Fibroblast of skin of right quadriceps (primary cell): ENCODE measurements at regions not wholly inside any gene's neighbourhood (a gene's known extent, or its start where the extent isn't known, plus 50 kb on each side); places are given as distances from the start of the nearest gene placed in this dataset.

ENCODE experiments used
- DNase-seq: peaks from one replicate; pipeline ENCODE4 v3.0.0-alpha.2; 2013

DNA sequence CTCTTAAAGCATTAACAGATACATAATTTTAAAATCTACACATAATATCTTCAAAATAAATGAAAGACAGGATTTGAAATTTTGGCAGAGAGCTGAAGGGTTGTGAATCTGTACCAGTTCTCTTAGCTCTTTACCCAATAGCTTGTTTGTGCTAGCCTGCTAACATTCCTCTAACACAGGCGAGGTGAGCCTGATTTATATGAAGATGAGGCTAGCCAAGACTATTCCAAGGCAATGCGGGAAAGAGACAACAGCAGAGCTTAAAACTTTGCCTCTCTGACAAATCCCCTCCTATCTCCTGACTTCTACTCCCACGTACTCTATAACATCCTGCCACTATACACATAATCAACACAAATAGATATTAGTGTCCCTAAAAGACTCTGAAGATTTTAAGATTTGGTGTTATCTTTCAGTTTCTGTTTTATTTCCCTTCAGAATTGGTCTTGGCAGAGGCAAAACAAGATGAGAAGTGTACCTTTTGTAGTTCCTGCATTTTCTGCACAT is 745.6 kb upstream of the ZNF608 start:
- DNase-seq, result no peak

DNA sequence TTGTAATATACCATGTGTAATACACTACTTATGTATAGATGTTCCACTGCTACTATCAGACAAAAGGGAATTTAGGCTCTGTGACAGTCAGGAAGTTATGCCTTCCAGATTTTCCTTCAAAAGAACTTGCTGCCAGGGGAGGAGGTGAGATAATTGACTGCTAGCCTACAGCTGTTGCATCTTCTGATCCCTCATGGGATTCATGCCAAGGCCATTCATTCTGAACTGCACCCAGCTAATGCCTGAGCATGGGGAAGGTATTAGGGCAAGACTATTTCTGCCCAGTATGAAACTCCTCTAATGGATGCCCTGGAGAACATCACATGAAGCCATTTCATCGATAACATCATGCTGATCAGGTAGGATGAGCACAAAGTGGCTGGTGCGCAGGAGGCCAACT is 746.5 kb upstream of the ZNF608 start:
- DNase-seq, result no peak

DNA sequence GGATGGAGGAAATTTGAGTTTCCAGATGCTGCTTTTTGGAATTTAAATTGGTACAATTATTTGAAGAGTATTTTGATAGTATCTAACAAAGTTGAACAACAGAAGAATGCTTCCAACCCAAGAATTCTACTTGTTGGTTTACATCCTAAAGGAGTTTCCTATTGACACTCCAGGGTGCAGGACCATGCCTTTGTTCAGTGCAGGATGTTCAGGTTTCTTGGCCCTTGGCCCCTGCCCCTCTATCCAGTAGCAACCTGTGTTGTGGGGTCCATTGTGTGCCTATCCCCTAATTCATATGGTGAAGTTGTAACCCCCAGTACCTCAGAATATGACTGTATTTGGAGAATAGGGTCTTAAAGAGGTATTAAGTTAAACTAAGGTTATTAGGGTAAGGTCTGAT is 750.0 kb upstream of the ZNF608 start:
- no peak for DNase-seq

DNA sequence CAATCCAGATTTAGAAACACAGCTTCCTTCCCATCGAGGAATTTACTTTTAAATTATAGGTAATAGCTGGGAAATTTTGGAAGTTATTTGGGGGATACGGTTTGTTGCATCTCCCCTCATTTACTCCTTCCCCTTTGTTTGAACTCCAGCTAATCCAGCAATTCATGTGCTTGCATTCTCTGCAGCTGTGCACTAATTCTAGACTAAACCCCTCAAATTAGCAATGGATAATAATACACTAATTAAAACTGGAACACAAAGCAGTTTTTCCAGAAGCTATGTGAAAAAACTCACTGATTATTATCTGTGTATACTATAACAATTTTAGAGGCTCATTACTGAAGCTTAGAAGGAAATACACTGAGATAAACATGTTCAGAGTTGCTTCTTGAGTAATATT is 751.2 kb upstream of the ZNF608 start:
- no peak for DNase-seq

DNA sequence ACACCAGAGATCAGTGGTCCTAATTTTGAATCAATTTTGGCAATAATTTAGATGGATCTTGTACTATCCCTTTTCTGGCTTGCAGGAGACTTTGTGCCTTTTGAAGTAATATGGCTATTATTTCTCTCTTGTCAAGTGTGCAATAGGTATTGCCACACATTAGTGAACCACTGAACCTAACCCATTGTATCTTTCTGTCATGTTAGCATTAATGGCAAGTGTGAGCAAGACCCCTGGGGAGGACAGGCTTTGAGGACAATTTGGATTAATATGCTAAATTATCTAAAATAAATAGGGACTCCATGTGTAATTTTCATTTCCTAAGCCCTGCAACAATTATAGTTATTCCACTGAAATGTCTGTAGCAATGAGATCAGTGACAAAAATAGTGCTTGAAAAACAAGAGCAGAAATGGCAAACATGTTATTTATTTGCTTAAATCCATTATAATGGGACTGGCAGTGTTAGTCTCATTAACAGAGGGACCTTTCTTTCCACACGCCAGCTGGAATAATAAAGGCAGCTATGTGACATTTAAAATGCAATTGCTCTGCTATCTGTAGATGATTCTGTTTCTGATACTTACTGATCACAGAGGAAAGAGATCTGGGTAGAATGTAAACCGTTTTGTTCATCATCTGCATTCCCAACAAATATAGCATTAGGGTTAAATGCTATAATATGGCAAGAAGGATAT is 753.3 kb upstream of the ZNF608 start:
- no peak for DNase-seq

DNA sequence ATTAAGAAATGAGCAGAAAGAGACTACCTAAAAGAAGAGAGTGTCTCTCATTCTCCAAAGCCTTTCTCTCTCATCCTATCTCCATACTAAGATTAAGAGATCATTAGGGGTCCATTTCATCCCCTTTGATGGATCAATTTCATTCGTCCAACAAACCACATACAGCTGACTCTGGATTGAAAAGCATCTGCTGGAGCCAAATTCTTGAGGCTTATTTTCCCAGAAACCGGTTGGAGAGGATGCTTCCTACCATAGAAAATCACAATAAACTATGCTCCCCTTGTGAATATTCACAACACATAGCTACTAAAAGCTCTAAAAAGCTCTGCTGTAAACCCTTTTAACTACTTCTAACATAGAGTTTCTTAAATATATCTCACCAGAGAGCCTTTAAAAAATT is 755.0 kb upstream of the ZNF608 start:
- no peak for DNase-seq

DNA sequence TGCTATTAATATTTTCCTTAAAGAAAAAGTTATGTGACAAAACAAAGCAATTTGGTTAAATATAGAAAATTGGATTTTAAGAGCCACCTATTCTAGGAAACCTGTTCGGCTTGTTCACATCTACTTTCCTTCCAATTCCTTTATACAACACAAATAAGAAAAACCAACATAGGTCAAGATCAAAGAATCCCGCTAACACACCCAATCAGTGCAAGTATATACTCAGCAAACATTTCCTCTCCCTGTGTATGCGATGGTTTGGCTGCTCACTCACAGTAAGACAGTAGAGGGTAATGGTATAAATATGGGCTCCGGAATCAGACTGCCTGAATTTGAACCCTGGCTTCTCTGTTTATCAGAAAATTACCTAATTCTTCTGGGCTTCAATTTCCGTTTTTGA is 757.5 kb upstream of the ZNF608 start:
- no peak for DNase-seq

DNA sequence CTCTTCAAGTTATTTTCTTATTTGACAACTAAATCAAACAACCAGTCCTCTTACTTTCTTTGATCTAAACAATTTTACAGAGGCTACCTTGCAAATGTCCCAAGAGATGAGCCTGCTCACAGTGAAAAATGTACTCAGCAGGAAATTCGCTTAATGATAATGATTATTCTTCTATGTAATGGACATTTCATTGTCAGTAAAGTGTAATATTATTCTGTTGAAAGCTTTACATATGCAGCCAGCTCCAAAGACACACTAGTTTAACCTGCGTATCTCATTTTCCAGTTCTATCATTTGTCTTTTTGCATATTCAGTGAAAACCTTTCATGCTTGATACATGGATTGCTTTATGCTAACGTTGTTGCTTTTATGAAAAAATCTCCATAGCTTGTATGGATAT is 758.7 kb upstream of the ZNF608 start:
- no peak for DNase-seq

DNA sequence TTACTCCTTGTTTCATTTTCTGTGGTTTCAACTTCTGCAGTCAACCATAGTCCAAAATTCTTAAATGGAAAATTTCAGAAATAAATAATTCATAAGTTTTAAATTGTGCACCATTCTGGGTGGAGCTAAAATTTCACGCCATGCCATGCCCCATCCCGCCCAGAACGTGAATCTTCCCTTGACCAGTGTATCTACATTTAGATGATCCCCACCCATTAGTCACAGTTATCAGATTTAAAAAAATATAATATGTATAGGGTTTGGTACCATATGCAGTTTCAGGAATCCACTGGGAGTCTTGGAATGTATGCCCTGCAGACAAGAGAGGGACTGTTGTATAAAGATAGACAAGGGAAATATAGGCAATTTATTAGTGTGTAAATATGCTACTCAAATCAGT is 759.7 kb upstream of the ZNF608 start:
- no peak for DNase-seq

DNA sequence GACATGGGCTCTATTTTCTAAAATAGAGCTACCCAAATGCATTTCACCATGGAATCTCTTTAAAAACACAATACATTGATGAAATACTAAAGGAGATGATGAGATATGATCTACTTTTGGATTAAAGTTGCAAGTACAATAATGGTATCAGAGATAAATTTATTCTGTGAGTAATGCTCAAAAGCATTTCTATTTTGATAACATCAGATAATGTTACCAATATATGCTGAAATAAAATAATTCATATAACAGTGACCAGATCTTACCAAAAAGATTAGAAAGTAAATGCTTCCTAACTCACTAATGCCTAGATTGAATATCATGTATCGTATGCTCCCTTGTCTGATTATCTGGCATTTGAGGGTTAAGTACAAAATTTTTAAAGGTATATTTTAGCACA is 761.8 kb upstream of the ZNF608 start:
- DNase-seq, result no peak

DNA sequence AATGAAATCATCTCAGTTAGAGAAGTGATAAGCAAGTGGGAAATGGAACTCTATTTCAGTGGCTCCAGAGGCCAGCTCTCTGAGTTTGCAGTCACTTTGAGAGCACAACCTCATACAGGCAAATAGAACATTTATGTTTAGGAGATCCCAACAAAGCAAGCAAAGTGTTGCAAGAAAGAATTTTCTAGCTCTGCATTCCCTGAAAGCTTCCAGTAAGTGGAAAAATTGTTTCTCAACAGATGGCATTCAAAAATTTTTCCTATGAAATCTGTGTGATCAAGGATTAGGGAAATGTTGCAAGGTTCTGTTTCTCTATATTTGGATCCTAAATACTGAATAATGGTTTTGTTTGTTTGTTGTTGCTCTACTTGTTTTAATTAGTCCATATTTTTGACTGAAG is 764.2 kb upstream of the ZNF608 start:
- no peak for DNase-seq

DNA sequence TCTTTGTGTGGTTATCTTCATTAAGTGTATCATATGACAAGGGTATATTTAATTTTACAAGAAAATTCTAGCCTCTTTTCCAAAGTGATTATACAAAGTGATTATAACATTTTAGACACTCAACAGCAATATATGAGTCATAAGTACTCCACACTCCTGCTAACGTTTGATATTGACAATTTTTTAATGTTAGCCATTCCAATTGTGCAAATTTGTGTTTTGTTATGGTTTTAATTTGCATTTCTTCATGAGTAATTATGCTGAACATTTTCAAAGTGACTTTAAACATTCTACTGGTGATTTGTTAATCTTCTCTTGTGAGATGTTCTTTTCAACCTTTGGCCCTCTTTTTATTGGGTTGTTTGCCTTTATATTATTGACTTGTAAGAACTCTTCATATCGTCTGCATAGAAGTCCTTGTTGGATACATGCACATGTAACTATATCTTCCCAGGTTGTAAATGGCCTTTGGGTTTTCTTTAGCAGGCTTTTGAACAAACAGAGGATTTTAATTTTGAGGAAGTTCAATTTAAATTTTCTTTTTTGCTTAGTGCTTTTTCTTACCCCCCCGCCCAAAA is 771.6 kb upstream of the ZNF608 start:
- DNase-seq, result no peak

DNA sequence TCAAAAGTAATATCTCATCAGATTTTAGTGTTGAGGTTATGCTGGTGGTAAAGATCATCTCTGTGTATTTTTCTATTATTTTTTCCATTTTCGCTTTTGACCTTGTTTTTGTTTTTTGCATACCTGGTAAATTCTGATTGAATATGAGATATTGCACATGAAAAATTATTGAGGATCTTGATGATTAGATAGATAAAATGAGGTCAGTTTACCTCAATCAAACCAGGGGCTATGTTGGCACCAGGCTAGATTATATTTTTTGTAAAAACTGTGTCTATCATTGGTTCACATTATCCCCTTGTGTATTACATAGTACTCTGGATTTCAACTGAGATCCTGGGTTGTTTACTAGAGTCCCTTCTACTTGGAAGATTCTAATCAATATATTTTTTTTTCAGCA is 774.9 kb upstream of the ZNF608 start:
- no peak for DNase-seq

DNA sequence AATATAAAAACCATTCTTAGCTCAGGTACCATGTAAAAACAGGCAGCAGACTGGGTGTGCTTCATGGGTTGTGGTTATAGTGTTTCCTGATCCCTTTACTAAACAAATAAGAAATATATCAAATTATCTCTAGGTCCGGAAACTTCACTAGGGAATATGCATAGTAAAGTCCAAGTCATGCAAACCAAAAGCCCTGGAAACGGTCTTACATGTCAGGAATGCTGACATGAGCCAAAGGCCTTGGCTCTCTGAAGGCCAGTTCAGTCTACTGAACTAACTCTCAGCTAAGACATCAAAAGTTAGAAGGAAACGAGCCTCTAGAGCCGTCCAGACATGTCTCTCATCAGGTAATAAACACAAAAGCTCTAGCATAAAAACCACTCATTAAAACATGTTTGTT is 778.9 kb upstream of the ZNF608 start:
- DNase-seq, result no peak

DNA sequence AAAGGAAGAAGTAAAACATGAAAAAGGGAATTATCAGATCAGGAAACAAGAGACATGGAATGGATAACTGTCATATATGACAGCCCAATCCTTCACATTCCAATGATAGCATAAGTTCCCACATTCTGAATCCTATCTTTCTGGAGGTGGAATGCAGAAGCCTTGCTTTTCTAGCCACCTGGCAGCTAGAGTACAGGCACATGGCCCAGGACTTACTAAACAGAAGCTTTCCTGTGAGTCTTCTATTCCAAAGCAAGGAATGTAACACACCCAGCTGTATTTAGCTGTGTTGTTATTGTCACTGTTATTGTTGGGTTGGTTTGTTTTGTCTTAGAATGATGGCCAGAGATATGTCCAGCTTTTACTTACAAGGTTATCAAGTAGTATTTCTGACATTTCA is 780.5 kb upstream of the ZNF608 start:
- DNase-seq, result no peak

DNA sequence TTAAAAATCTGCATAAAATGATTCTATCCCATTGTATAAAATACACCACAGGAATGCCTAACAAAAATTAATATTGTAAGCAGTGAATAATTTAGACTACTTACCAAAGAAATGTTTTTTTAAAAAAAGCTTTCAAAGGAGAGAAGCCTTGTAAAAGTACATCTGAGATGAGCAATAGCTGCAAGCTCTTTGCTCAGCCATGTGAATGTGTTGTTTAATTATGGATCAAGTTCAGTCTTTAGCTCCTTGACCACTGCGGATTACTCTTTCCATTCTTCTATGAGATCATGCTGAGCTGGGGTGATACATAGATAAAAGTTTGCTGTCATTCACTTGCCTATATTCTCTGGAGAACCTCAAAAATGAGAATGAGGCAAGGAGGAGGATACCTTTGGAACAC is 782.4 kb upstream of the ZNF608 start:
- no peak for DNase-seq

DNA sequence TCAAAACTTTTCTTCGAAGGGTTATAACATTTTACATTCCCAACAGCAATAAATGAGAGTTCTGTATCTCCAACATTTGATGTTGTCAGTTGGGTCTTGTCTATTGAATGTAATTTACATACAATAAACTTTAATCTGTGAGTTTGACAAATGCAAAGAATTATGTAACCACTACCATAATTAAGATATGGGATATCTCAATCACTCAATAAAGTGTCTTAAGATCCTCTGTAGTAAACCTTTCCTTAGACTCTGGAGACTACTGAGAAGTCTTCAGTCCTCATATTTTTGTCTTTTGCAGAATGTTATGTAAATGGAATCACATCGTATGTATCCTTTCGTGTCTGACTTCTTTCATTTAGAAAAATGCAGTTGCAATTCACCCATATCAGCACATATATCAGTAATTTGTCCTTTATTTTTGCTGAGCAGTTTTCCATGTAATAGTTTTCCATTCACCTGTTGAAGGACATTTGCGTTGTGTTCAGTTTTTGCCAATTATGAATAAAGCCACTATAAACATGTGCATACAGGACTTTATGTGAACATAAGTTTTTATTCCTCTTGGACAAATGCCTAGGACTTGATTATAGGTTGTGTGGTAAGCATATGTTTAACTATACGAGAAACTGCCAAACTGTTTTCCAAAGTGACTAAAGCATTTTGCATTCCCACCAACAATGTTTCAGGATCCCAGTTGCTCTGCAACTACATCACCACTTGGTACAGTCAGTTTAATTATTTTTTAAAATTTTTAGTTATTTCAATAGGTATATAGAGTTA is 784.6 kb upstream of the ZNF608 start:
- DNase-seq, result peak; percentile 13

DNA sequence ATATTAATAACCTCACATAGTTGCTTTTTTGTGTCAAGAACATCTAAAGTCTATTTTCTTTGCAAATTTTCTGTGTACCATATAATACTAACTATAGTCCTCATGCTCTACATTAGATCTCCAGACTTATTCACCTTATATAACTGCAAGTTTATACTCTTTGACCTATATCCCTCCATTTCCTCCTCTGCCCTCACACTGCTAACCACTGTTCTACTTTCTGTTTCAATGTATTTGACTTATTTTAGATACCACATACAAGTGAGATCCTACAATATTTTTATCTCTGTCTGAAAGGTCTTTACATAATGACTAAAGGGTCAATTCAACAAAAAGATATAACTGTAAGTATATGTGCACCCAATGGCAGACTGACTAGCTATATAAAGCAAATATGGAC is 789.7 kb upstream of the ZNF608 start:
- DNase-seq, result no peak

DNA sequence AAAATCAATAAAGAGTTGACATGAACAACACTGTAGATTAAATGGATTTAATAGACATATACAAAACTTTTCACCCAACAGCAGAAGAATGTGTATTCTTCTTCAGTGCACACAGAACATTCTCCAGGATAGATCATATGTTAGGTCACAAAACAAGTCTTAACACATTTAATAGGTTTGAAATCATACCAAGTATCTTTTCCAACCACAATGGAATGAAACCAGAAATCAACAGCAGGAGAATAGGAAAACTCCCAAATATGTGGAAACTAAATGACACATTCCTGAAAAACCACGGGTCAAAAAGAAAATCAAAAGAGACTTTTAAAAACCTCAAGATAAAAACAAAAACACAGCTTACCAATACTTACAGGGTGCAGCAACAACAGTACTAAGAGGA is 790.1 kb upstream of the ZNF608 start:
- peak; percentile 80 for DNase-seq

DNA sequence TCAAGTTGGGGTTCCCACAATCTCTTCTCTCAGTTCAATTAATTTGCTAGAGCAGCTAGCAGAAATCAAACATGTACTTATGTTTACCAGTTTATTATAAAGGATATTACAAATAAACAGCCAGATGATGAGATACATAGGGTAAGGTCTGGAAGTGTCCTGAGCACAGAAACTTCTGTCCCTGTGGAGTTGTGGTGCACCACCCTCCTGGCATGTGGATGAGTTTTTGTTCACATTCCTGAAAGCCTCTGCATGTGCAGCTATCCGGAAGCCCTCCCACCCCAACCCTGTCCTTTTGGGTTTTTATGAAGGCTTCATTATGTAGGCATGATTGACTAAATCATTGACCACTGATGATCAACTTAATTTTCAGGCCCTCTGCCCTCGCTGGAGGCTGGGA is 791.2 kb upstream of the ZNF608 start:
- no peak for DNase-seq

DNA sequence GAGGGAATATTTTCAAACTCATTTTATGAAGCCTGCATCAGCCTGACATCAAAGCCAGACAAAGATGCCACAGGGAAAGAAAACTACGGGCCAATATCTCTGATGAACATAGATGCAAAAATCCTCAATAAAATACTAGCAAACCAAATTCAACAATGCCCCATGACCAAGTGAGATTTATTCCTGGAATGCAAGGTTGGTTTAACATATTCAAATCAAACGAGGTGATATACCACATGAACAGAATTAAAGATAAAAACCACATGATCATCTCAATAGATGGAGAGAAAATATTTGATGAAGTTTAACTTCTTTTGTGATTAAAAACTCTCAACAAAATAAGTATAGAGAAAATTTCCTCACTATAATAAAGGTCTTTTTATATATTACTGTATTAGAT is 792.0 kb upstream of the ZNF608 start:
- DNase-seq, result no peak

DNA sequence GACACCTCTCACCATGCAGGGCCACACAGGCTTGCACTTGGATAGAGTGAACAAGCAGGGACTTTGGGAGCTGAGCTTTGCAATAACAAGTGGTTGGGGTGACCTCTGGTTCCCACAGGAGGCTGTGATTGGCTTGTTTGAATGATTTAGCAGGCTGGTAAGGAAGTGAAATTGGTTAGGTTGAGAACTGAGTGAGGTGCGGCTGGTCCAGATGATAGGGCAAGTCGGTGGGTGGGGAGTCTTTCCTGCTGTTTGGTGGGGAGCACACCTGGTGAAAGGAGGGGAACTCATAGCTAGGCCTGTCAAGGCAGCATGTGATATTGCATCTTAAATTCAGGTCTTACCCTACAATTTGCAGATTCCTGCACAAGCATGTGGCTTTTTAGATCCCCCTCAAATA is 794.6 kb upstream of the ZNF608 start:
- no peak for DNase-seq

DNA sequence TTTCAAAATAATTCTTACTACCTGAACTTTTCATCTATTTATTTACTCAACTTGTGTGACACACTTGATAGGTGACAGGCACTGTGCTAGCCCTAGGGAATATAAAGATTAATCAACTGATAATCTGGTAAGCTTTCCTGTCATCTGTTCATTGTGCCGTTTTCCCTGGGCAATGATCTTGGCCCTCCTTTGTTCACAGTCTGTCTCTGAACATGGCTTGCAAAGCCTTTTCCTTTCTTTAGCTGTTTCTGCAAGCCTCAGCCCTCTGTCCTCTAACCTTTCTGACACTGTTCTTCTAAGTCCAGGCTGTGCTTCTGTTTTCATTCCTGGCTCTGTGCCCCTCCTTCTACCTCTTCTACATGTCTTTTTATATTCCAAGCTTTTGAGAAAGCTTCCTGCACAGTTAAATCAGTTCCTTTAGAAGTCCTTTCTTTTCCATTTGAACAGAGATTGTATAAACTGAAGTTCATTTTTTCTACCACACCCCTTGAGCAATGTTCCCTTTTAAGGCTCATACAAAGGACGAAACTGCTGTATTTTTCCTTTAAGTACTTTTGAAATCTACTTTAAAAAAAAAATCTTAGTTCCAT is 803.0 kb upstream of the ZNF608 start:
- no peak for DNase-seq

DNA sequence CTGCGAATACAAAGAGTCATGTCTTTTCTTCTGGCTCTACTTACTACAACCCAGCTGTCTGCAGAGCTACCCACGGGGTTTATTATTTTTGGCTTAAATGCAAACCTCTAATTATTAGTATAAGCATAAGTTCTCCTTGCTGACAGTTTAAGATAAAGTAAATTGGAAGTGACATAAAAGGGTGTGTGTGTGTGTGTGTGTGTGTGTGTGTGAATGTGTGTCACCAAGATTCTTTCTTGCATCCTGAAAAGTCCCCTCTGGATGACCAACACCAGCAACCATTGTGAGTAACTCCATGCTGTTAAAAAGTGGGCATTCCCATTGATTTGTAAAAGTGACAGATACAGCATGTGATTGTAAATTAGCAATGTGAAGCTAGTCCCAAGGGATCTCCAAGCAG is 803.8 kb upstream of the ZNF608 start:
- DNase-seq, result peak; percentile 90
